ENCODE measurements at regions not wholly inside any gene's neighbourhood (a gene's known extent, or its start where the extent isn't known, plus 50 kb on each side); places are given as distances from the start of the nearest gene placed in this dataset.

GRCh38 chr1:30446095-30446494 is 277.3 kb downstream of the MATN1 start:
- no peak for TF ChIP-seq REST (IDR thresholded peaks at IDR 0.05)
- no peak for TF ChIP-seq SP1 (IDR thresholded peaks at IDR 0.05)
- TF ChIP-seq CTCF (IDR thresholded peaks at IDR 0.05; ENCODE audit: low read depth, low read length, missing input control) = no peak
- TF ChIP-seq RAD21 (IDR thresholded peaks at IDR 0.05) = no peak
- no peak for TF ChIP-seq JUND (IDR thresholded peaks at IDR 0.05)
- TF ChIP-seq MAX (IDR thresholded peaks at IDR 0.05) = no peak
